Gastroesophageal sphincter (tissue), 3 donors: ENCODE measurements at regions not wholly inside any gene's neighbourhood (a gene's known extent, or its start where the extent isn't known, plus 50 kb on each side); places are given as distances from the start of the nearest gene placed in this dataset.

Source experiments
- POLR2A ChIP-seq, 2 donors: fragments of 450-650 bp; IDR thresholded peaks; one replicate each; pipeline ENCODE4 v1.6.1; 2017; ENCODE audit warnings: antibody characterized with exemption in 2 of 2, mild to moderate bottlenecking in 2 of 2, moderate library complexity in 1 of 2
- TF ChIP-seq, protein P1 (sequence below), 4 experiments: fragments of 200-600 bp in 2 of 4; fragments of 450-650 bp in 2 of 4; sonication (generic) in 1 of 4; IDR thresholded peaks; one replicate each; pipeline ENCODE4 v1.5.1; 2017 to 2019; ENCODE audit warnings: antibody characterized with exemption in 4 of 4, mild to moderate bottlenecking in 2 of 4, moderate library complexity in 2 of 4

DNA sequence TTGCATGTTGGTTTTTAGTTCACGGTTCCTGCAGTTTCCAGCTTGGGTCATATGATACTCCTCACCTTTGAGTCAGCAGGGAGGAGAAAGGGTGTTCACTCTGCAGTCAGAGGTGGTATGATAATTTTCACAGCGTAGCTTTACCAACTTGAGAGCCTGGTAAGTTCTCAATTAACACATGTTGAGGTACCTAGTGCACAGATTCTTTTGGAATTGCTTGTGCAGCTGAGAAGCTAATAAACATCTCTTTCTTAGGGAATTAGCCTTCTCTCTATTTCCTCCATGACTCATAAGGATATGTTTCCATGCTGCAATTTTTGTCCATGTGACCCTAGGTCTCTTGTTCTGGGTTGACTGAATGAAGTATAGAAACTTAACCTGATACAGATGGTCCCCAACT lies 166.6 kb downstream of the KIF20B start:
- TF ChIP-seq, protein P1, sequence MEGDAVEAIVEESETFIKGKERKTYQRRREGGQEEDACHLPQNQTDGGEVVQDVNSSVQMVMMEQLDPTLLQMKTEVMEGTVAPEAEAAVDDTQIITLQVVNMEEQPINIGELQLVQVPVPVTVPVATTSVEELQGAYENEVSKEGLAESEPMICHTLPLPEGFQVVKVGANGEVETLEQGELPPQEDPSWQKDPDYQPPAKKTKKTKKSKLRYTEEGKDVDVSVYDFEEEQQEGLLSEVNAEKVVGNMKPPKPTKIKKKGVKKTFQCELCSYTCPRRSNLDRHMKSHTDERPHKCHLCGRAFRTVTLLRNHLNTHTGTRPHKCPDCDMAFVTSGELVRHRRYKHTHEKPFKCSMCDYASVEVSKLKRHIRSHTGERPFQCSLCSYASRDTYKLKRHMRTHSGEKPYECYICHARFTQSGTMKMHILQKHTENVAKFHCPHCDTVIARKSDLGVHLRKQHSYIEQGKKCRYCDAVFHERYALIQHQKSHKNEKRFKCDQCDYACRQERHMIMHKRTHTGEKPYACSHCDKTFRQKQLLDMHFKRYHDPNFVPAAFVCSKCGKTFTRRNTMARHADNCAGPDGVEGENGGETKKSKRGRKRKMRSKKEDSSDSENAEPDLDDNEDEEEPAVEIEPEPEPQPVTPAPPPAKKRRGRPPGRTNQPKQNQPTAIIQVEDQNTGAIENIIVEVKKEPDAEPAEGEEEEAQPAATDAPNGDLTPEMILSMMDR (IDR thresholded peaks at IDR 0.05) = no peak
- TF ChIP-seq POLR2A (IDR thresholded peaks at IDR 0.05) = no peak
